ENCODE measurements at regions not wholly inside any gene's neighbourhood (a gene's known extent, or its start where the extent isn't known, plus 50 kb on each side); places are given as distances from the start of the nearest gene placed in this dataset.
"Not testable (repeated sequence)": the region's sequence is repeated elsewhere in the genome, so short reads cannot be mapped to it uniquely, and the experiment has no call there.

GRCh38 chr4:169861593-169861992, 103.8 kb upstream of the HPF1 start:
- Mint-ChIP-seq H3K9me3 (no peaks in the 10 kb centered on the region), H3K4me3 (no peak overlapping the region), H3K27me3 (peaks cover 14 to 23% of the 10 kb centered on the region in 2 donors), H3K27ac (no peak overlapping the region), H3K4me1 (ENCODE audit: low read depth in 2 of 2) (no peaks in the 10 kb centered on the region), H3K36me3 (ENCODE audit: insufficient read depth) (no peaks in the 10 kb centered on the region)
- no peak for DNase-seq
- ATAC-seq (replicated peaks): no peak

- Mint-ChIP-seq H3K36me3 (ENCODE audit: insufficient read depth) (no peaks in the 10 kb centered on the region), H3K4me1 (ENCODE audit: low read depth in 2 of 2) (no peaks in the 10 kb centered on the region), H3K9me3 (no peaks in the 10 kb centered on the region), H3K27ac (no peak overlapping the region), H3K4me3 (no peak overlapping the region), H3K27me3 (peaks cover 14 to 36% of the 10 kb centered on the region in 2 donors)
- DNase-seq: no peak
- no peak for ATAC-seq (replicated peaks)
Observed at GRCh38 chr4:169859366-169860216, 101.8 kb upstream of the HPF1 start.

GRCh38 chr4:169854090-169854489, 96.3 kb upstream of the HPF1 start:
- Mint-ChIP-seq H3K36me3 (ENCODE audit: insufficient read depth) (no peaks in the 10 kb centered on the region), H3K27ac (no peak overlapping the region), H3K9me3 (no peaks in the 10 kb centered on the region), H3K27me3 (peaks cover 14 to 51% of the 10 kb centered on the region in 2 donors), H3K4me1 (ENCODE audit: low read depth in 2 of 2) (no peaks in the 10 kb centered on the region), H3K4me3 (no peak overlapping the region)
- DNase-seq: no peak
- no peak for ATAC-seq (replicated peaks)

GRCh38 chr4:169852481-169852880, 94.7 kb upstream of the HPF1 start:
- Mint-ChIP-seq H3K4me3 (no peak overlapping the region), H3K9me3 (no peaks in the 10 kb centered on the region), H3K27me3 (peaks cover 20 to 66% of the 10 kb centered on the region in 2 donors), H3K36me3 (ENCODE audit: insufficient read depth) (no peaks in the 10 kb centered on the region), H3K4me1 (ENCODE audit: low read depth in 2 of 2) (no peaks in the 10 kb centered on the region), H3K27ac (no peak overlapping the region)
- no peak for DNase-seq
- no peak for ATAC-seq (replicated peaks)

- Mint-ChIP-seq H3K36me3 (ENCODE audit: insufficient read depth) (no peaks in the 10 kb centered on the region), H3K9me3 (no peaks in the 10 kb centered on the region), H3K4me3 (no peak overlapping the region), H3K4me1 (ENCODE audit: low read depth in 2 of 2) (no peaks in the 10 kb centered on the region), H3K27me3 (peaks cover 20 to 64% of the 10 kb centered on the region in 2 donors), H3K27ac (no peak overlapping the region)
- DNase-seq: no peak
- ATAC-seq (replicated peaks): no peak
Observed at GRCh38 chr4:169851750-169852149, 94.0 kb upstream of the HPF1 start.

GRCh38 chr4:169849456-169849855, 91.7 kb upstream of the HPF1 start:
- H3K36me3 Mint-ChIP-seq (ENCODE audit: insufficient read depth): no peaks in the 10 kb centered on the region
- H3K9me3 Mint-ChIP-seq: no peaks in the 10 kb centered on the region
- ATAC-seq (replicated peaks) (no peak), DNase-seq (no peak)
- no peak overlapping the region for H3K4me3 Mint-ChIP-seq
- H3K4me1 Mint-ChIP-seq (ENCODE audit: low read depth in 2 of 2): no peaks in the 10 kb centered on the region
- peaks cover 27 to 64% of the 10 kb centered on the region in 2 donors for H3K27me3 Mint-ChIP-seq
- H3K27ac Mint-ChIP-seq: no peak overlapping the region

- DNase-seq (no peak), ATAC-seq (replicated peaks) (no peak)
- H3K36me3 Mint-ChIP-seq (ENCODE audit: insufficient read depth): no peaks in the 10 kb centered on the region
- no peak overlapping the region for H3K27ac Mint-ChIP-seq
- H3K27me3 Mint-ChIP-seq: peaks cover 30 to 65% of the 10 kb centered on the region in 2 donors
- no peaks in the 10 kb centered on the region for H3K4me1 Mint-ChIP-seq (ENCODE audit: low read depth in 2 of 2)
- no peaks in the 10 kb centered on the region for H3K9me3 Mint-ChIP-seq
- H3K4me3 Mint-ChIP-seq: no peak overlapping the region
Observed at GRCh38 chr4:169848018-169848417, 90.3 kb upstream of the HPF1 start.

GRCh38 chr4:169847171-169847570, 89.4 kb upstream of the HPF1 start:
- H3K27me3 Mint-ChIP-seq: peaks cover 22 to 57% of the 10 kb centered on the region in 2 donors
- no peak overlapping the region for H3K4me3 Mint-ChIP-seq
- H3K36me3 Mint-ChIP-seq (ENCODE audit: insufficient read depth): no peaks in the 10 kb centered on the region
- DNase-seq (no peak), ATAC-seq (replicated peaks) (no peak)
- H3K27ac Mint-ChIP-seq: no peak overlapping the region
- H3K4me1 Mint-ChIP-seq (ENCODE audit: low read depth in 2 of 2): no peaks in the 10 kb centered on the region
- no peaks in the 10 kb centered on the region for H3K9me3 Mint-ChIP-seq

- Mint-ChIP-seq H3K4me3 (no peak overlapping the region), H3K4me1 (ENCODE audit: low read depth in 2 of 2) (no peaks in the 10 kb centered on the region), H3K9me3 (no peaks in the 10 kb centered on the region), H3K27me3 (peaks cover 22 to 57% of the 10 kb centered on the region in 2 donors), H3K36me3 (ENCODE audit: insufficient read depth) (no peaks in the 10 kb centered on the region), H3K27ac (no peak overlapping the region)
- no peak for ATAC-seq (replicated peaks)
- no peak for DNase-seq
Observed at GRCh38 chr4:169846396-169846795, 88.7 kb upstream of the HPF1 start.

GRCh38 chr4:169841776-169842175, 84.0 kb upstream of the HPF1 start:
- Mint-ChIP-seq H3K4me1 (ENCODE audit: low read depth in 2 of 2) (no peaks in the 10 kb centered on the region), H3K27ac (no peak overlapping the region), H3K9me3 (peaks cover 0 to 8% of the 10 kb centered on the region in 2 donors), H3K4me3 (no peak overlapping the region), H3K27me3 (peaks cover 17 to 34% of the 10 kb centered on the region in 2 donors), H3K36me3 (ENCODE audit: insufficient read depth) (no peaks in the 10 kb centered on the region)
- ATAC-seq (replicated peaks): no peak
- DNase-seq: no peak

- ATAC-seq (replicated peaks) (no peak), DNase-seq (no peak)
- H3K27me3 Mint-ChIP-seq: peaks cover 13 to 27% of the 10 kb centered on the region in 2 donors
- peaks cover 0 to 8% of the 10 kb centered on the region in 2 donors for H3K9me3 Mint-ChIP-seq
- no peaks in the 10 kb centered on the region for H3K4me1 Mint-ChIP-seq (ENCODE audit: low read depth in 2 of 2)
- no peak overlapping the region for H3K4me3 Mint-ChIP-seq
- H3K27ac Mint-ChIP-seq: no peak overlapping the region
- no peaks in the 10 kb centered on the region for H3K36me3 Mint-ChIP-seq (ENCODE audit: insufficient read depth)
Observed at GRCh38 chr4:169840554-169840953, 82.8 kb upstream of the HPF1 start.

- H3K4me3 Mint-ChIP-seq; DNase-seq; H3K27ac Mint-ChIP-seq; ATAC-seq (replicated peaks); H3K36me3 Mint-ChIP-seq (ENCODE audit: insufficient read depth); H3K9me3 Mint-ChIP-seq; H3K4me1 Mint-ChIP-seq (ENCODE audit: low read depth in 2 of 2): not testable (repeated sequence)
- peaks cover 12 to 15% of the 10 kb centered on the region in 2 donors for H3K27me3 Mint-ChIP-seq
Observed at GRCh38 chr4:169828329-169828728, 70.6 kb upstream of the HPF1 start.

GRCh38 chr4:169826634-169827187, 69.0 kb upstream of the HPF1 start:
- Mint-ChIP-seq H3K9me3 (no peaks in the 10 kb centered on the region), H3K4me1 (ENCODE audit: low read depth in 2 of 2) (no peaks in the 10 kb centered on the region), H3K27me3 (peaks cover 12% of the 10 kb centered on the region in 2 donors), H3K27ac (no peak overlapping the region), H3K4me3 (no peak overlapping the region), H3K36me3 (ENCODE audit: insufficient read depth) (no peaks in the 10 kb centered on the region)
- no peak for ATAC-seq (replicated peaks)
- no peak for DNase-seq

- Mint-ChIP-seq H3K36me3 (ENCODE audit: insufficient read depth) (no peaks in the 10 kb centered on the region), H3K27me3 (peaks cover 11 to 16% of the 10 kb centered on the region in 2 donors), H3K4me1 (ENCODE audit: low read depth in 2 of 2) (peaks cover 0 to 1% of the 10 kb centered on the region in 2 donors), H3K4me3 (no peak overlapping the region), H3K27ac (no peak overlapping the region), H3K9me3 (no peaks in the 10 kb centered on the region)
- DNase-seq (no peak), ATAC-seq (replicated peaks) (no peak)
Observed at GRCh38 chr4:169823685-169824084, 65.9 kb upstream of the HPF1 start.

All from effector memory CD8-positive, alpha-beta T cell (primary cell).